ENCODE measurements at regions not wholly inside any gene's neighbourhood (a gene's known extent, or its start where the extent isn't known, plus 50 kb on each side); places are given as distances from the start of the nearest gene placed in this dataset.

GRCh38 chr5:98442448-98442847 lies 331.0 kb upstream of the RGMB start:
- CTCF ChIA-PET: no interaction called here
- no peaks in the 10 kb centered on the region for H3K27me3 Mint-ChIP-seq
- Histone ChIP-seq H3K4me2 (replicated peaks; ENCODE audit: low read depth, low read length, poor library complexity, severe bottlenecking) (no peak overlapping the region), H3K4me1 (ENCODE audit: control insufficient read depth in 2 of 2, insufficient read depth in 2 of 2, low read length in 2 of 2) (no peaks in the 10 kb centered on the region), H3K9ac (ENCODE audit: low read length) (no peak overlapping the region), H4K20me1 (ENCODE audit: control insufficient read depth, insufficient read depth, low read length, poor library complexity, severe bottlenecking) (no peaks in the 10 kb centered on the region), H3K79me2 (ENCODE audit: control insufficient read depth, insufficient read depth, low read length) (no peaks in the 10 kb centered on the region), H3K27me3 (replicated peaks in 1 of 4; ENCODE audit: control extremely low read depth in 1 of 4, control insufficient read depth in 3 of 4, insufficient read depth in 4 of 4, low read length in 3 of 4) (no peaks in the 10 kb centered on the region), H3K4me3 (ENCODE audit: control extremely low read depth in 1 of 5, extremely low read depth in 1 of 5, insufficient read depth in 1 of 5, low read depth in 2 of 5, low read length in 4 of 5) (no peak overlapping the region), H3K27ac (ENCODE audit: low read length in 2 of 2) (no peak overlapping the region), H3K36me3 (replicated peaks in 1 of 2; ENCODE audit: control extremely low read depth in 1 of 2, control insufficient read depth in 1 of 2, extremely low read depth in 1 of 2, insufficient read depth in 2 of 2, low read length in 1 of 2) (no peaks in the 10 kb centered on the region), H2AFZ (ENCODE audit: insufficient read depth, low read depth, low read length, poor library complexity, severe bottlenecking) (no peak overlapping the region), H3K9me3 (ENCODE audit: control extremely low read depth in 1 of 3, control insufficient read depth in 2 of 3, insufficient read depth in 1 of 3, low read length in 2 of 3) (peaks cover 0 to 14% (median 7%) of the 10 kb centered on the region in 3 donors)
- intact Hi-C loops (cut with micrococcal nuclease): no loop called here
- H3K9me3 Mint-ChIP-seq (ENCODE audit: insufficient read depth): peaks cover 13% of the 10 kb centered on the region
- H3K4me3 Mint-ChIP-seq: no peak overlapping the region
- DNase-seq (no peak), ATAC-seq (ENCODE audit: low read depth) (no peak)
- TF ChIP-seq EZH2 (IDR thresholded peaks at IDR 0.05; ENCODE audit: borderline replicate concordance, insufficient read depth, low read depth, low read length, poor library complexity, severe bottlenecking) (no peak), CTCF (IDR thresholded peaks at IDR 0.05) (no peak)
- 60% methylated on average over 1 of the region's 1 CpG for WGBS (ENCODE audit: insufficient coverage)
- no peak overlapping the region for H3K27ac Mint-ChIP-seq
- H3K4me1 Mint-ChIP-seq: no peaks in the 10 kb centered on the region
- POLR2A ChIA-PET: no interaction called here

- Histone ChIP-seq H2AFZ (ENCODE audit: insufficient read depth, low read depth, low read length, poor library complexity, severe bottlenecking) (no peak overlapping the region), H3K9ac (ENCODE audit: low read length) (no peak overlapping the region), H3K36me3 (replicated peaks in 1 of 2; ENCODE audit: control extremely low read depth in 1 of 2, control insufficient read depth in 1 of 2, extremely low read depth in 1 of 2, insufficient read depth in 2 of 2, low read length in 1 of 2) (no peaks in the 10 kb centered on the region), H4K20me1 (ENCODE audit: control insufficient read depth, insufficient read depth, low read length, poor library complexity, severe bottlenecking) (no peaks in the 10 kb centered on the region), H3K27me3 (replicated peaks in 1 of 4; ENCODE audit: control extremely low read depth in 1 of 4, control insufficient read depth in 3 of 4, insufficient read depth in 4 of 4, low read length in 3 of 4) (no peaks in the 10 kb centered on the region), H3K27ac (ENCODE audit: low read length in 2 of 2) (no peak overlapping the region), H3K4me3 (ENCODE audit: control extremely low read depth in 1 of 5, extremely low read depth in 1 of 5, insufficient read depth in 1 of 5, low read depth in 2 of 5, low read length in 4 of 5) (no peak overlapping the region), H3K79me2 (ENCODE audit: control insufficient read depth, insufficient read depth, low read length) (no peaks in the 10 kb centered on the region), H3K9me3 (ENCODE audit: control extremely low read depth in 1 of 3, control insufficient read depth in 2 of 3, insufficient read depth in 1 of 3, low read length in 2 of 3) (peaks cover 0 to 14% (median 7%) of the 10 kb centered on the region in 3 donors), H3K4me2 (replicated peaks; ENCODE audit: low read depth, low read length, poor library complexity, severe bottlenecking) (no peak overlapping the region), H3K4me1 (ENCODE audit: control insufficient read depth in 2 of 2, insufficient read depth in 2 of 2, low read length in 2 of 2) (no peaks in the 10 kb centered on the region)
- no peak for TF ChIP-seq EZH2 (IDR thresholded peaks at IDR 0.05; ENCODE audit: borderline replicate concordance, insufficient read depth, low read depth, low read length, poor library complexity, severe bottlenecking)
- TF ChIP-seq CTCF (IDR thresholded peaks at IDR 0.05): no peak
- Mint-ChIP-seq H3K27me3 (no peaks in the 10 kb centered on the region), H3K27ac (no peak overlapping the region), H3K4me1 (no peaks in the 10 kb centered on the region), H3K4me3 (no peak overlapping the region), H3K9me3 (ENCODE audit: insufficient read depth) (peaks cover 13% of the 10 kb centered on the region)
- ChIA-PET POLR2A (no interaction called here), CTCF (no interaction called here)
- intact Hi-C loops (cut with micrococcal nuclease): no loop called here
- DNase-seq (no peak), ATAC-seq (ENCODE audit: low read depth) (no peak)
- no CpG with 5 or more reads among the region's 1 CpG for WGBS (ENCODE audit: insufficient coverage)
Measured at GRCh38 chr5:98443881-98444280, 329.6 kb upstream of the RGMB start.
